ENCODE measurements at regions not wholly inside any gene's neighbourhood (a gene's known extent, or its start where the extent isn't known, plus 50 kb on each side); places are given as distances from the start of the nearest gene placed in this dataset.

DNA sequence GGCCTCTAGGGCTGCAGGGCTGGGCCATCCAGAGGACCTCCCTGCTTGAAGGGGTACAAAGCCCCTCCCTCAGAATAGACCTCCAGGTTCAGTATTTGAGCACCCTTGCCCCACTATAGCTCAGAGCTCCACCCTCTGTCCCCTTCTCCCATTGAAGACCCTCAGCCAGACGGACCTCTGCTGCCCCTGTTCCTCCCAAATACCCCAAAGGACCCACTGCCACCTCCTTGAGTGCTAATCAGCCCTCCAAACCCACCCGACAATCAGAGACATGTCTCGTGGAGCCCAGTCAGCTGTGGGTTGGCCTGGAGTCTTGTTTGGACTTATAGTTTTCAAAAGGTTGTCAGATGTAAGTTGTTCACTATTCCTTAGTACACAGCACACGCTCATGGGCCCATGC is 161.1 kb downstream of the UACA start:
- TF ChIP-seq, protein P1, sequence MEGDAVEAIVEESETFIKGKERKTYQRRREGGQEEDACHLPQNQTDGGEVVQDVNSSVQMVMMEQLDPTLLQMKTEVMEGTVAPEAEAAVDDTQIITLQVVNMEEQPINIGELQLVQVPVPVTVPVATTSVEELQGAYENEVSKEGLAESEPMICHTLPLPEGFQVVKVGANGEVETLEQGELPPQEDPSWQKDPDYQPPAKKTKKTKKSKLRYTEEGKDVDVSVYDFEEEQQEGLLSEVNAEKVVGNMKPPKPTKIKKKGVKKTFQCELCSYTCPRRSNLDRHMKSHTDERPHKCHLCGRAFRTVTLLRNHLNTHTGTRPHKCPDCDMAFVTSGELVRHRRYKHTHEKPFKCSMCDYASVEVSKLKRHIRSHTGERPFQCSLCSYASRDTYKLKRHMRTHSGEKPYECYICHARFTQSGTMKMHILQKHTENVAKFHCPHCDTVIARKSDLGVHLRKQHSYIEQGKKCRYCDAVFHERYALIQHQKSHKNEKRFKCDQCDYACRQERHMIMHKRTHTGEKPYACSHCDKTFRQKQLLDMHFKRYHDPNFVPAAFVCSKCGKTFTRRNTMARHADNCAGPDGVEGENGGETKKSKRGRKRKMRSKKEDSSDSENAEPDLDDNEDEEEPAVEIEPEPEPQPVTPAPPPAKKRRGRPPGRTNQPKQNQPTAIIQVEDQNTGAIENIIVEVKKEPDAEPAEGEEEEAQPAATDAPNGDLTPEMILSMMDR (IDR thresholded peaks at IDR 0.05; ENCODE audit: poor library complexity, severe bottlenecking): no peak
- TF ChIP-seq EZH2 (IDR thresholded peaks at IDR 0.05; ENCODE audit: borderline replicate concordance, insufficient read depth, low read length, poor library complexity, severe bottlenecking): no peak
- TF ChIP-seq POLR2AphosphoS5 (IDR thresholded peaks at IDR 0.05): no peak
- TF ChIP-seq EP300 (conservative IDR thresholded peaks at IDR 0.05; ENCODE audit: poor library complexity, severe bottlenecking): no peak
- TF ChIP-seq, protein P2, sequence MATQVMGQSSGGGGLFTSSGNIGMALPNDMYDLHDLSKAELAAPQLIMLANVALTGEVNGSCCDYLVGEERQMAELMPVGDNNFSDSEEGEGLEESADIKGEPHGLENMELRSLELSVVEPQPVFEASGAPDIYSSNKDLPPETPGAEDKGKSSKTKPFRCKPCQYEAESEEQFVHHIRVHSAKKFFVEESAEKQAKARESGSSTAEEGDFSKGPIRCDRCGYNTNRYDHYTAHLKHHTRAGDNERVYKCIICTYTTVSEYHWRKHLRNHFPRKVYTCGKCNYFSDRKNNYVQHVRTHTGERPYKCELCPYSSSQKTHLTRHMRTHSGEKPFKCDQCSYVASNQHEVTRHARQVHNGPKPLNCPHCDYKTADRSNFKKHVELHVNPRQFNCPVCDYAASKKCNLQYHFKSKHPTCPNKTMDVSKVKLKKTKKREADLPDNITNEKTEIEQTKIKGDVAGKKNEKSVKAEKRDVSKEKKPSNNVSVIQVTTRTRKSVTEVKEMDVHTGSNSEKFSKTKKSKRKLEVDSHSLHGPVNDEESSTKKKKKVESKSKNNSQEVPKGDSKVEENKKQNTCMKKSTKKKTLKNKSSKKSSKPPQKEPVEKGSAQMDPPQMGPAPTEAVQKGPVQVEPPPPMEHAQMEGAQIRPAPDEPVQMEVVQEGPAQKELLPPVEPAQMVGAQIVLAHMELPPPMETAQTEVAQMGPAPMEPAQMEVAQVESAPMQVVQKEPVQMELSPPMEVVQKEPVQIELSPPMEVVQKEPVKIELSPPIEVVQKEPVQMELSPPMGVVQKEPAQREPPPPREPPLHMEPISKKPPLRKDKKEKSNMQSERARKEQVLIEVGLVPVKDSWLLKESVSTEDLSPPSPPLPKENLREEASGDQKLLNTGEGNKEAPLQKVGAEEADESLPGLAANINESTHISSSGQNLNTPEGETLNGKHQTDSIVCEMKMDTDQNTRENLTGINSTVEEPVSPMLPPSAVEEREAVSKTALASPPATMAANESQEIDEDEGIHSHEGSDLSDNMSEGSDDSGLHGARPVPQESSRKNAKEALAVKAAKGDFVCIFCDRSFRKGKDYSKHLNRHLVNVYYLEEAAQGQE (IDR thresholded peaks at IDR 0.05; ENCODE audit: borderline replicate concordance): no peak

All from neural cell (in vitro differentiated cells).